Activated T-cell treated with anti-CD3 and anti-CD28 coated beads, Interleukin-2, amount 50 U/mL, for 4 hours (primary cell): ENCODE measurements at regions not wholly inside any gene's neighbourhood (a gene's known extent, or its start where the extent isn't known, plus 50 kb on each side); places are given as distances from the start of the nearest gene placed in this dataset.
A peak's percentile ranks its signal among the peaks of the same experiment; 100 is the strongest.

Experiments
- ATAC-seq, 2 donors: fragments of 200-7000 bp; cut with Tn5 transposase; one replicate each; pipeline ENCODE4 v1.10.0; 2021
- DNase-seq: peaks from one replicate; pipeline ENCODE4 v3.0.0-alpha.2; 2020
- H3K27me3 Mint-ChIP-seq: one replicate; pipeline ENCODE4 v1.8.0; 2021; ENCODE audit warnings: low read depth, mixed read lengths
- H3K36me3 Mint-ChIP-seq: one replicate; pipeline ENCODE4 v1.8.0; 2022; ENCODE audit warnings: mixed read lengths; ENCODE audit not compliant: insufficient read depth
- H3K4me1 Mint-ChIP-seq: one replicate; pipeline ENCODE4 v1.8.0; 2021; ENCODE audit warnings: low read depth, mixed read lengths
- H3K4me3 Mint-ChIP-seq: one replicate; pipeline ENCODE4 v1.8.0; 2021; ENCODE audit warnings: mild to moderate bottlenecking, moderate library complexity, mixed read lengths
- H3K9me3 Mint-ChIP-seq: one replicate; pipeline ENCODE4 v1.8.0; 2021; ENCODE audit warnings: mixed read lengths

DNA sequence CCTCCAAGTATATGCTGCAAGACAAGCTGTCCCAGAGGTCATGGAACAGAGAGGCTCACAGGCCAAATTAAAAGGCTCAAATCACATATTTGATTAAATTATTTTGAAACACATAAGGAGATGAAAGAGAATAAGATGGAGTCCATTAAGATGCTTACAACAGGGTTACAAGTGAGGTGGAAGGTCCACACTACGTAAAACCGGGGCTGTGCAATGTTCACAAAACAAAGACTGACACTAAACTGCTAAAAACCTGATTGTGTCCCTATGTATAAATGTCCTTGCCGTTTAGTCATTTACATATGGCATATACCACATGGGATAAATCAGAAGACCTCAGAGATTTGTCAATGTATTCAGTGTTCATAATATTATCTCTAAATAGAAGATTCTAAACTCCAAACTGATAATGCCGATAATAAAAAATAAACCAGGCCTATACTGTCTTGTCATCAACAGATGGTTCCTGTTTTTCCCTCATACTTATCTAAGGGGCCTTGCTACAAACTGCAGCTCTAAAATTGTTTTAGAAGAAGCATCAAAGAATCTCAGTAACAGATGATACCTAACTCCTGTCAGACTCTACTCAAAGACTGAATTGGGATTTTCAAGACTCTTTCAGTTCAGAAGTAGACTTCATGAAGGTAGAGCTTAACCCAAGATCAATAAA lies 51.8 kb upstream of the RIPOR2 start:
- DNase-seq = no peak
- Mint-ChIP-seq H3K4me1 (peaks cover 69% of the 10 kb centered on the region), H3K27me3 (no peaks in the 10 kb centered on the region), H3K36me3 (peaks cover 7% of the 10 kb centered on the region), H3K4me3 (no peak overlapping the region), H3K9me3 (peaks cover 5% of the 10 kb centered on the region)
- no peak for ATAC-seq

DNA sequence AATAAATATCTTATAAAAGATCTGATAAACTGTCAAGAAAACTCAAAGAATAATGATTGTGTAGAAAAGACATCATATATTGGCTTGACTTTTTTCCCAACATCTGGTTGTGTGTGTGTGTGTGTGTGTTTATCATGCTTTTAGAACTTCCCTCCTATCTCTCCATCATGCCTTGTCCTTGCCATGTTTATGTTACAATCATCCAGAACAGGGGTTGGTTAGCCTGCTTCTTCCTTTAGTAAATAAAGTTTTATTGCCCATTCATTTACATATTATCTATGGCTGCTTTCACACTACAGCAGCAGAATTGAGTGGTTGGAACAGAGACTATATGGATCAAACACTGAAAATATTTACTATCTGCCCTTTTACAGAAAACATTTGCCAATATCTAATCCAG lies 52.8 kb upstream of the RIPOR2 start:
- ATAC-seq = no peak
- peaks cover 5% of the 10 kb centered on the region for H3K9me3 Mint-ChIP-seq
- H3K36me3 Mint-ChIP-seq = peaks cover 7% of the 10 kb centered on the region
- H3K4me1 Mint-ChIP-seq = peaks cover 72% of the 10 kb centered on the region
- H3K4me3 Mint-ChIP-seq = no peak overlapping the region
- H3K27me3 Mint-ChIP-seq = no peaks in the 10 kb centered on the region
- no peak for DNase-seq

DNA sequence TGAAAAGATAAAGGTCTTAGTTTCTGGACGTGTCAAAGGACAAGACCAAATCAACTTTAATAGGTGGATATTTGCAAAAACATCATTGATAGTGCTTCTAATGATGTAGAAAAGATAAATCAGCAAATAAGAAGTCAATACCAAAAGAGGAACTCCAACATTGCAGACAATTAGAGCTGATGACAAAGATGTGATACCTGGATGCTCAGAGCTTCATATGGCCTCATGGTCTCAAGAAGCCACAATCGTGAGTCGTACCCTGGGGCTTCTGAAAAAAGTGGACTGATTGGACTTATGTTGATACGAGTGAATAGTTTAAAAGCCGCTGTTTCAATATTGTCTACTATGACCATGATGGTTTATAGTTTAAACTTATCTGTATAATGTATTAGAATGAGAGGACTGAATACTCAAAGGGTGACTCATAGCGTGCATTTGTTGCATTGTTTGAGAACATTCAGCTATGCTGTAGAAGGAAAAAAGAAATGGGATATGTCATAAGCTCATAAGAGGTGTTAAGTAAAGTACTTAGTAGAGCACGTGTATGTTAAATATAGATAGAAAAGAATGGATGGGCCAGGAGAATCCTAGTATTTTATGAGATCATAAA lies 54.6 kb upstream of the RIPOR2 start:
- Mint-ChIP-seq H3K4me3 (no peak overlapping the region), H3K9me3 (peaks cover 5% of the 10 kb centered on the region), H3K27me3 (no peaks in the 10 kb centered on the region), H3K4me1 (peaks cover 73% of the 10 kb centered on the region), H3K36me3 (peaks cover 7% of the 10 kb centered on the region)
- ATAC-seq = peak in 1 of 2 donors; percentile 25
- no peak for DNase-seq

DNA sequence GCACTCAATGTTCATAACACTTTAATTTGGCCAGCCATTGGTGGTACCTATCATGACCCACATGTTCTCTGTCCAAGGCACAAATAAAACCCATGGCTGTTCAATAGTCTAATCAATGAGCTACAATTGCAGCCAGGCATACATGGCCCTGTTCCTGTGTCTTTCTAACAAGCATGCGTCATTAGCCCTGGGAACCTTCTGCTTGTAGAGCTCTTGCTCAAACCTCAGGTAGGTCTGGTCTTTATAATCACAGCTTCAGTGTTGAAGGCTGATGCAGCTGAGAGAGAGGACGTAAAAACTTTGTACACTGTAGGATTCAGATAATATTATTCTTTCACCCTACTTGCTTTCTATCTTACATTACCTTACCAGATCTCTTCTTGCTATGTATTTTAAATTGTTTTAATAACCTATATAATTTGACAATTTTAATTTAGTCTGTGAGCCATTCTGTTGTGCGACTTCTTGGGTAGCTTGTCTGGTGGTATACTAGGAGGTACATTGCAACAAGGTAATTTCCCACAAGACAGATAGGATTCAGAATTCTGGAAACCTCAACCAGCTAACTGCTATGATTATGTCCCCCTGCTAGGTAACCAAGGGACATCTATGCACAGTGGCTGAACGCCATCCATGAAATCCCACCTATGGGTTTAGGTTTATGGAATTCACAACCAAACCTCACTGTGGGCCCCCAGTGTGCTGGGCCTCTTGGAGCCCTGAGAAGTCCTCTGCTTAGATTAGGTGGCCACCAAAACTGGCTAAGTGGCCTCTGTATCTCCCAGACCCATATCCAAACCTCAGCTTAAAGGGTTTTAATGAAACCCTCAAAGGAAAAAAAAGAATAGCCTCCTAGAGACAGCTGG lies 55.4 kb upstream of the RIPOR2 start:
- DNase-seq = no peak
- Mint-ChIP-seq H3K36me3 (peaks cover 7% of the 10 kb centered on the region), H3K4me1 (peaks cover 68% of the 10 kb centered on the region), H3K27me3 (no peaks in the 10 kb centered on the region), H3K9me3 (peaks cover 5% of the 10 kb centered on the region), H3K4me3 (peak overlapping the region; percentile 8)
- ATAC-seq = peak; percentile 32 to 33

DNA sequence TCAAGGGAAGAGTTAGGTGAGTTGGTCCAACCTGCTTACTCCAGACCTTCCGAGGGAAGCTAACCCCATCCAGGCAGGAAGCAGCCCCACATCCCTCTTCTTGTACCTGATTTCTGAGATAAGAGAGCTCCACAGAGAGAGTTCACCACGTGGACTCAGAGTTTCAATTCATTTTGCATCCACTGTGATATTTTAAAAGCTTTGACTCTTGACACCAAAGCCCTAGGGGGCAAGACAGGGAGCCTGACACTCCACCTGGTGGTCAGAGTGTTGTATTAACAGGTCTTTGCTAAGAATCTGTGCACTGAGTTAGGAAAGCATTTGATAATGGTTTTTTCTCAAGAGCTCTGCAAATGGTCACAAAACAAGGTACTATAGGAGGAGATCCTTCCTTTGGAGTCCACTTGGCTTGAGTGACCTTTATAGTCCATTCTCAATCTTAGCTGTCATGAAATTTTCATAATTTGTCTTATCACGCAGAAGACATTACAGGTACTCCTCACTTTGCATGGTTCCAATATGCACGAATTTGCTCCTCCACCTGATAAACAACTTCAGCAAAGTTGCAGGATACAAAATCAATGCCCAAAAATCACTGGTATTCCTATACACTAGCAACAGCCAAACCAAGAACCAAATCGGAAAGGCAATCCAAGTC lies 56.2 kb upstream of the RIPOR2 start:
- peak; percentile 69 for DNase-seq
- Mint-ChIP-seq H3K4me1 (peaks cover 68% of the 10 kb centered on the region), H3K36me3 (peaks cover 3% of the 10 kb centered on the region), H3K4me3 (peak overlapping the region; percentile 8), H3K27me3 (no peaks in the 10 kb centered on the region), H3K9me3 (peaks cover 5% of the 10 kb centered on the region)
- peak; percentile 89 to 92 for ATAC-seq

DNA sequence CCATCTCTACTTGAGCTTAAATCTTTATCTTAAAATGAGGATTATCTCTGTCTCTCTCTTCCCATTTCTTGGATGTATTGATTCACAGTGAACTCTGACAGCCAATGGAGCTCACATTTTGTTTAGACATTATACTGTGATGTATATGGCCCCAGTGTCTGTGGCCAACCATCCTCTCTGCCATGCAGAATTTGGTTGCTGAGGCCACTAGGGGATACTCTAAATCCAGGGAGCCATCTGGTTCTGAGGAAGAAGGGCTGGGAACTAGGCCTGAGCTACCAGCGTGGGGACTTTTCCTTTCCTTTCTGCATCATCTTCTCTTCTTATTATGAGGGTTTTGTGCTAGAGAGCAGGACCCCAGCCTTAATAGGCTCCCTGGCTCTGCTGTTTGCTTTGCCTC lies 59.1 kb upstream of the RIPOR2 start:
- H3K36me3 Mint-ChIP-seq = no peaks in the 10 kb centered on the region
- DNase-seq (no peak), ATAC-seq (no peak)
- no peaks in the 10 kb centered on the region for H3K27me3 Mint-ChIP-seq
- H3K4me3 Mint-ChIP-seq = no peak overlapping the region
- no peaks in the 10 kb centered on the region for H3K9me3 Mint-ChIP-seq
- peaks cover 82% of the 10 kb centered on the region for H3K4me1 Mint-ChIP-seq

DNA sequence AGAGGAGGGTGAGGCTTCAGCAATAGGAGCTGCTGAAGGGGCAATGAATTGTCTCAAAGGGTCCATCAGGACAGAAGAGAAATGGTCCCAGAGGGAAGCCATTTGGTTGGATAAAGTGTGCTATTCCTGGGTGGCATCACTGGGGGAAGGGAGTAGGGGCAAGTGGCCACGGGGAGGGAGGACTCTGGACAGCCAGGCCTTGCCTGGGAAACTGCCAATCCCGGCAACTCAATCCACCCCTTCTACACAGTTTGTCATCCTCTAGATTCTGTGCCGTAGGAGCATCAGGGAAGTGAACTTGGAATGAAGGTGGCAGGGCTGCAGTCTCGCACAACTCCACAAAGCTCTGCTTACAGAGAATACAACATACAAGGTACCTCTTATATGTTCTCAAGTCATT lies 59.5 kb upstream of the RIPOR2 start:
- DNase-seq (no peak), ATAC-seq (no peak)
- peaks cover 3% of the 10 kb centered on the region for H3K36me3 Mint-ChIP-seq
- H3K9me3 Mint-ChIP-seq = no peaks in the 10 kb centered on the region
- no peak overlapping the region for H3K4me3 Mint-ChIP-seq
- H3K27me3 Mint-ChIP-seq = no peaks in the 10 kb centered on the region
- peaks cover 83% of the 10 kb centered on the region for H3K4me1 Mint-ChIP-seq

DNA sequence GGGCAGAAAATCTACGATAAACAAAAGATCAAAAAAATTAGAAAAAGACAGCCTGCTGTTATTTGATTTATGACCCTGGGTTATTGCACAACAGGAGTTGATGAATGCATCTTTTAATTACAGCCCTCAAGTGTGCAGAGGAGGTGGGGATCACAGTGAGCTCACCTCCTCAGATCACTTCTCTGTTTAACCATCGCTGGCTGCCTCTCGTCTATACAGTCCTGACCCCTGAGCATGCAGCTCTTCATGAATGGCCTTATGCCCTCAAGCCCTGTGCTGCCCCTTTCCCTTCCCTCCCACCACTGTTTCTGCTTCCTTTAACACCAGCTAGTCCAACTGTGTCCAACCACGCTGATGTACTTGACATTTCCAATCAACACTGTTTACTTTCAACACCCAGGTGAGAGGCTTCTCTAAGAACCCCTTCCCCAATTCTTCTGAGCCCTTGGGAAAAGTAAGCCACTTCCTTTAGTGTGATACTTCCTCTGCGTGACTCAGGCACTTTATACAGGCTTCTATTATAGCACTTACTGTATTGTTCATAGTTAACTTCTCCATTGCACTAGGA lies 60.6 kb upstream of the RIPOR2 start:
- DNase-seq = no peak
- Mint-ChIP-seq H3K4me3 (no peak overlapping the region), H3K4me1 (peaks cover 76% of the 10 kb centered on the region), H3K27me3 (no peaks in the 10 kb centered on the region), H3K36me3 (peaks cover 3% of the 10 kb centered on the region), H3K9me3 (no peaks in the 10 kb centered on the region)
- ATAC-seq = peak in 1 of 2 donors; percentile 31

DNA sequence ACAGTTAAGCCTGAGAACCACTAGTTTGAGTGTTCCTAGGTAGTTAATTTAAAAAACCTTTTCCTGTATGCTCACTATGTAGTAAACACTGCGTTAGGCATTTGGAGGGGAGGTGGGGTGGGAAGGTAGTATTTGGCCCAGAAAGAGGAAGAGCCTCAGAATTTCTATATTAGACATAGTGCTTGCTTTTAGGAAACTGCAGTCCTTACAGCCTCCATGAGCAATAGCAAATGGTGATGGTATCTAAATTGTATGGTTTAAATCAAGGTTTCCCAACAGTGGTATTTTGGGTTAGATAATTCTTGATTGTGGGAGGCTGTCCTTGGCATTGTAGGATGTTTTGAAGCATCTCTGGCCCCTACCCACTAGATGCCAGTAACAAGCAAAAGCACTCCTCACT lies 61.5 kb upstream of the RIPOR2 start:
- Mint-ChIP-seq H3K4me1 (peaks cover 68% of the 10 kb centered on the region), H3K27me3 (no peaks in the 10 kb centered on the region), H3K4me3 (no peak overlapping the region)

DNA sequence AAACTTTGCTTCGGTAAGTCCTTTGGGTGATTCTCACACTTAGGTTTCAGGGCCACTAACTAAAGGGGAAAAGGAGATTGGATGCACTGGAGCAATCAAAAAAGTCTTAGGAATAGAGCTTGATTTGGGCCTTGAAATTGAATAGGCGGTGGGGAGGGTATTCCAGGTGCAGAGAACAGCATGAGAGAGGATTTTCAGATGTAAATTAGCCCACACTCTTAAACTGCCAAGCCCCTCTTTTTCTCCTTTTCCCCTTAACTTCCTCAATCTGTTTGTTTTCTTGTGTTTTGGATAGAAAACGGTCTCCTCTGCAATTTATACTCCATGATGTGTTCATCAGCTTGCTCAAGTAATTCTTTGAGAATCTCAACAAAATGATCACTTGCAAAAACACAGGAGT lies 62.1 kb upstream of the RIPOR2 start:
- ATAC-seq (no peak), DNase-seq (no peak)
- Mint-ChIP-seq H3K36me3 (peaks cover 3% of the 10 kb centered on the region), H3K4me3 (no peak overlapping the region), H3K9me3 (no peaks in the 10 kb centered on the region), H3K27me3 (no peaks in the 10 kb centered on the region), H3K4me1 (peaks cover 66% of the 10 kb centered on the region)

More for the DNA sequence above, 61.5 kb upstream of the RIPOR2 start:
- H3K36me3 Mint-ChIP-seq = peaks cover 3% of the 10 kb centered on the region
- H3K9me3 Mint-ChIP-seq = no peaks in the 10 kb centered on the region
- ATAC-seq (peak in 1 of 2 donors; percentile 16), DNase-seq (no peak)

DNA sequence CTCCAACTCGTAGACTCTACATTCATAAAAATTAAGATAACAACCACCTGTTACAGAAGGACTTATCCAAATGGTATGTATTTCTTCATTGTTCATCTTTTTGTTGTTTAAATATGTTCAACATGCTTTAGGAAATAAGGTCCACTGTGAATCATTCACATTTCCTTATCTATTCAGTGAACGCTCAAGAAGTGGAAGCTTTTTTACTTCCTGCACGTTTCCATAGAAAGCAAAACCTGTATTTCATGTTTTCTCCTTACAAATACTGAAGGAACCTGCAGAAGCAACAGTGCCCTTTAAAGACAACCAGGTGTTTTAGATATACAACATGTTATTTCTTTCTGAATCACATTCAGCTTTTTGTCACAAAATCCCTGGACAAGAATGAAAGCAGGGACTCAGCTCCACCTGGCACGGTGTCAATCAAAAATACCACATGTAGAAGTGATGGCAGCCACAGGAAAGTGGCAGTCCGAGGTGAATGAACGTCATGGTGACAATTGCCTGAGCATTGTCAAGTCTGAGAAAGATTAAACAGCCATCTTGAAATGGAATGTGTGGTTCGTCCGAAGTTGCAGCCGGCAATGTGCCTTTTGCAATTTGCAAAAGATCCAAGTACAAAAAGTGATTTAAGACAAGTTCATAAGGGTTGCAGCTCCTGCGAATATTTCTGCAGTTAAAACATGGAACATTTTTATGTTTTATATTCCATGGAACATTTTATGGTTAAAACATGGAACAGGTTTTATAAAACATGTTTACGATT lies 66.7 kb upstream of the RIPOR2 start:
- ATAC-seq = no peak
- no peaks in the 10 kb centered on the region for H3K9me3 Mint-ChIP-seq
- peaks cover 69% of the 10 kb centered on the region for H3K4me1 Mint-ChIP-seq
- peaks cover 3% of the 10 kb centered on the region for H3K36me3 Mint-ChIP-seq
- H3K27me3 Mint-ChIP-seq = no peaks in the 10 kb centered on the region
- no peak for DNase-seq
- no peak overlapping the region for H3K4me3 Mint-ChIP-seq

DNA sequence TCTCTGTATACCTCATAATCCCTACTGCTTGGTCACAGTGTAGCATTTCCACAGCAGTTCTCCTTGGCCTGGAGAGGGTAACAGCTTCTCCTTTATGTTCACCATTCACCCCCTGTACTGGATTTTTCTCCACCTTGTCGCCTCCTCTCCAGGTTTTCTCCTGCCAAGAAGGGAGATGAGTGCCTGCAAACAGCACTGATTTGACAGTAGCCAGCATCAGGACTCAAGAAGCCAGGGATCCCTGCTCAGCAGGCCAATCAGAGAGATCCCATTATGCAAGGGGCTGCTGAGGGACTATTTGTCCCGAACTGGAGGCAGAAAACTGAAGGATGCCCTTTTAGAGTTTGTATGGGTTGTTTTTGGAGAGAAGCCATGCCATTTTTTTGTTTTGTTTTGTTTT lies 68.6 kb upstream of the RIPOR2 start:
- no peaks in the 10 kb centered on the region for H3K9me3 Mint-ChIP-seq

DNA sequence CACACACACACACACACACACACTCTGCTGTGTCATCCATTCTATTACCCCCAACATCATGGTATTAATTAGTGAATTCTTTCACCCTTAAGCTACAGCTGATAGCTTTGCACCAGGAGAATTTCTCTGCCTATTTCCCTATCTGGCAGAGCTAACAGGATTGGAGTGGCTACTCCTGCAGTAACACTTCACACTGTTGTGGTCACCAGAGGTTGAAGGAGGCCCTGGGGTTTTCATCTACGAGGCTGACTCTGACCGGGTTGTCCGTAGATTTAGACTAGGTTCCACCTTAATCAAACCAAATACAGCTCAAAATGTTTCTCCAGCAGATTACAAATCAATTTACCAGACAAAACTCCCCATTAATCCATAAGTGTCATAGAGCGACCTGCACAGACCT lies 69.2 kb upstream of the RIPOR2 start:
- H3K9me3 Mint-ChIP-seq = no peaks in the 10 kb centered on the region
- H3K36me3 Mint-ChIP-seq = peaks cover 3% of the 10 kb centered on the region
- H3K4me3 Mint-ChIP-seq = no peak overlapping the region
- H3K4me1 Mint-ChIP-seq = peaks cover 69% of the 10 kb centered on the region
- DNase-seq = no peak
- ATAC-seq = no peak
- no peaks in the 10 kb centered on the region for H3K27me3 Mint-ChIP-seq

More for the DNA sequence above, 68.6 kb upstream of the RIPOR2 start:
- DNase-seq (no peak), ATAC-seq (no peak)
- no peak overlapping the region for H3K4me3 Mint-ChIP-seq
- peaks cover 3% of the 10 kb centered on the region for H3K36me3 Mint-ChIP-seq
- peaks cover 69% of the 10 kb centered on the region for H3K4me1 Mint-ChIP-seq
- H3K27me3 Mint-ChIP-seq = no peaks in the 10 kb centered on the region
